SK-N-SH treated with all-trans-retinoic acid at 6 μM for 48 hours (cell line): ENCODE measurements at regions not wholly inside any gene's neighbourhood (a gene's known extent, or its start where the extent isn't known, plus 50 kb on each side); places are given as distances from the start of the nearest gene placed in this dataset.

Source experiments
- ATAC-seq: fragments of 200-7000 bp; cut with Tn5 transposase; 3 replicates; pipeline ENCODE4 v1.9.1; 2020; ENCODE audit warnings: mild to moderate bottlenecking, moderate library complexity
- ARNTL ChIP-seq: fragments of 450-650 bp; formaldehyde crosslinking; IDR thresholded peaks from 2 replicates; pipeline ENCODE4 v1.5.0; 2020; ENCODE audit warnings: low read depth, mild to moderate bottlenecking, moderate library complexity, borderline replicate concordance
- BACH2 ChIP-seq: fragments of 250-450 bp; sonication (Bioruptor Pico); IDR thresholded peaks from 2 replicates; pipeline ENCODE4 v1.9.0; 2021; ENCODE audit warnings: mild to moderate bottlenecking, borderline replicate concordance
- CSDC2 ChIP-seq: fragments of 250-450 bp; sonication (Bioruptor Pico); IDR thresholded peaks from 2 replicates; pipeline ENCODE4 v1.5.0; 2020; ENCODE audit warnings: mild to moderate bottlenecking, moderate library complexity
- CSRNP3 ChIP-seq: fragments of 250-450 bp; sonication (Bioruptor Pico); IDR thresholded peaks from 2 replicates; pipeline ENCODE4 v1.5.1; 2021; ENCODE audit warnings: mild to moderate bottlenecking, moderate library complexity
- ESRRG ChIP-seq: fragments of 250-450 bp; sonication (Bioruptor Pico); IDR thresholded peaks from 2 replicates; pipeline ENCODE4 v1.6.1; 2021; ENCODE audit warnings: mild to moderate bottlenecking
- GLIS3 ChIP-seq: fragments of 250-450 bp; sonication (Bioruptor Pico); IDR thresholded peaks from 2 replicates; pipeline ENCODE4 v1.5.0; 2020; ENCODE audit warnings: mild to moderate bottlenecking, moderate library complexity
- ISL1 ChIP-seq: fragments of 250-450 bp; sonication (Bioruptor Pico); IDR thresholded peaks from 2 replicates; pipeline ENCODE4 v2.1.2; 2022; ENCODE audit warnings: mild to moderate bottlenecking, moderate library complexity
- OSR1 ChIP-seq: fragments of 250-450 bp; sonication (Bioruptor Pico); IDR thresholded peaks from 2 replicates; pipeline ENCODE4 v1.8.0; 2022; ENCODE audit warnings: moderate library complexity, mild to moderate bottlenecking, inconsistent platforms
- PATZ1 ChIP-seq: fragments of 250-450 bp; sonication (Bioruptor Pico); IDR thresholded peaks from 2 replicates; pipeline ENCODE4 v1.8.0; 2020; ENCODE audit warnings: mild to moderate bottlenecking, moderate library complexity, borderline replicate concordance
- POU6F1 ChIP-seq: fragments of 250-450 bp; sonication (Bioruptor Pico); IDR thresholded peaks from 2 replicates; pipeline ENCODE4 v1.8.0; 2021; ENCODE audit warnings: low read depth, mild to moderate bottlenecking, moderate library complexity, borderline replicate concordance
- PPARA ChIP-seq: fragments of 250-450 bp; sonication (Bioruptor Pico); IDR thresholded peaks from 2 replicates; pipeline ENCODE4 v1.5.0; 2020; ENCODE audit warnings: mild to moderate bottlenecking, borderline replicate concordance
- RARB ChIP-seq: fragments of 250-450 bp; sonication (Bioruptor Pico); IDR thresholded peaks from 2 replicates; pipeline ENCODE4 v1.8.0; 2021; ENCODE audit warnings: mild to moderate bottlenecking, moderate library complexity
- SNAI2 ChIP-seq: fragments of 250-450 bp; sonication (Bioruptor Pico); IDR thresholded peaks from 2 replicates; pipeline ENCODE4 v1.5.0; 2020; ENCODE audit warnings: mild to moderate bottlenecking, moderate library complexity
- TSHZ2 ChIP-seq: fragments of 250-450 bp; sonication (Bioruptor Pico); IDR thresholded peaks from 2 replicates; pipeline ENCODE4 v1.5.0; 2020; ENCODE audit warnings: mild to moderate bottlenecking, moderate library complexity
- ZFP3 ChIP-seq: fragments of 250-450 bp; sonication (Bioruptor Pico); IDR thresholded peaks from 2 replicates; pipeline ENCODE4 v1.5.0; 2020; ENCODE audit warnings: mild to moderate bottlenecking, moderate library complexity
- ZNF565 ChIP-seq: fragments of 450-650 bp; formaldehyde crosslinking; conservative IDR thresholded peaks from 2 replicates; pipeline ENCODE4 v1.5.0; 2020; ENCODE audit warnings: low read depth, mild to moderate bottlenecking, moderate library complexity
- ZNF70 ChIP-seq: fragments of 450-650 bp; formaldehyde crosslinking; IDR thresholded peaks from 2 replicates; pipeline ENCODE4 v1.5.0; 2020; ENCODE audit warnings: mild to moderate bottlenecking, moderate library complexity
- ZNF8 ChIP-seq: fragments of 450-650 bp; formaldehyde crosslinking; IDR thresholded peaks from 2 replicates; pipeline ENCODE4 v1.5.0; 2020; ENCODE audit warnings: mild to moderate bottlenecking, moderate library complexity

- no peak for TF ChIP-seq BACH2 (CRISPR knock-in tag)
- no peak for TF ChIP-seq ARNTL
- TF ChIP-seq ZNF8 (CRISPR knock-in tag) = no peak
- TF ChIP-seq CSRNP3 (CRISPR knock-in tag) = no peak
- no peak for TF ChIP-seq PPARA (CRISPR knock-in tag)
- no peak for TF ChIP-seq SNAI2 (CRISPR knock-in tag)
- TF ChIP-seq ZFP3 (CRISPR knock-in tag) = no peak
- TF ChIP-seq TSHZ2 (CRISPR knock-in tag) = no peak
- no peak for TF ChIP-seq PATZ1 (CRISPR knock-in tag)
- TF ChIP-seq OSR1 (CRISPR knock-in tag) = no peak
- no peak for ATAC-seq
Measured at GRCh38 chr9:108100571-108100970, 611.0 kb upstream of the KLF4 start.

- TF ChIP-seq TSHZ2 (CRISPR knock-in tag) (no peak), RARB (CRISPR knock-in tag) (no peak), PPARA (CRISPR knock-in tag) (no peak), SNAI2 (CRISPR knock-in tag) (no peak), POU6F1 (CRISPR knock-in tag) (no peak), ZFP3 (CRISPR knock-in tag) (no peak), ESRRG (CRISPR knock-in tag) (no peak), ZNF70 (CRISPR knock-in tag) (no peak), GLIS3 (CRISPR knock-in tag) (no peak), ZNF8 (CRISPR knock-in tag) (no peak), BACH2 (CRISPR knock-in tag) (no peak)
- TF ChIP-seq, all 23 proteins: peak for 0
- no peak for ATAC-seq
Measured at GRCh38 chr9:108099854-108100253, 610.3 kb upstream of the KLF4 start.

- no peak for ATAC-seq
- TF ChIP-seq PATZ1 (CRISPR knock-in tag) (no peak), RARB (CRISPR knock-in tag) (no peak), ZNF8 (CRISPR knock-in tag) (no peak), PPARA (CRISPR knock-in tag) (no peak), ZNF565 (CRISPR knock-in tag) (no peak), ARNTL (no peak), ISL1 (no peak), CSDC2 (no peak)
Measured at GRCh38 chr9:108095496-108095895, 605.9 kb upstream of the KLF4 start.
